GM21447 (cell line): ENCODE measurements at regions not wholly inside any gene's neighbourhood (a gene's known extent, or its start where the extent isn't known, plus 50 kb on each side); places are given as distances from the start of the nearest gene placed in this dataset.
"Not testable (repeated sequence)": the region's sequence is repeated elsewhere in the genome, so short reads cannot be mapped to it uniquely, and the experiment has no call there.

Experiments
- ATAC-seq: cut with Tn5 transposase; IDR thresholded peaks from one replicate; pipeline ENCODE4 v1.9.1; 2021; ENCODE audit not compliant: unreplicated experiment

GRCh38 chr4:115194612-115195011 is 81.2 kb upstream of the NDST4 start:
- not testable (repeated sequence) for ATAC-seq

GRCh38 chr4:115190529-115190928 is 77.1 kb upstream of the NDST4 start:
- ATAC-seq = no peak

GRCh38 chr4:115187136-115187535 is 73.7 kb upstream of the NDST4 start:
- ATAC-seq = no peak

GRCh38 chr4:115179438-115180062 is 66.1 kb upstream of the NDST4 start:
- not testable (repeated sequence) for ATAC-seq

- ATAC-seq = not testable (repeated sequence)
Measured at GRCh38 chr4:115178687-115179086, 65.3 kb upstream of the NDST4 start.

GRCh38 chr4:115171220-115171619 is 57.8 kb upstream of the NDST4 start:
- ATAC-seq = no peak

- ATAC-seq = no peak
Measured at GRCh38 chr4:115165503-115165902, 52.1 kb upstream of the NDST4 start.
